ENCODE measurements at regions not wholly inside any gene's neighbourhood (a gene's known extent, or its start where the extent isn't known, plus 50 kb on each side); places are given as distances from the start of the nearest gene placed in this dataset.

DNA sequence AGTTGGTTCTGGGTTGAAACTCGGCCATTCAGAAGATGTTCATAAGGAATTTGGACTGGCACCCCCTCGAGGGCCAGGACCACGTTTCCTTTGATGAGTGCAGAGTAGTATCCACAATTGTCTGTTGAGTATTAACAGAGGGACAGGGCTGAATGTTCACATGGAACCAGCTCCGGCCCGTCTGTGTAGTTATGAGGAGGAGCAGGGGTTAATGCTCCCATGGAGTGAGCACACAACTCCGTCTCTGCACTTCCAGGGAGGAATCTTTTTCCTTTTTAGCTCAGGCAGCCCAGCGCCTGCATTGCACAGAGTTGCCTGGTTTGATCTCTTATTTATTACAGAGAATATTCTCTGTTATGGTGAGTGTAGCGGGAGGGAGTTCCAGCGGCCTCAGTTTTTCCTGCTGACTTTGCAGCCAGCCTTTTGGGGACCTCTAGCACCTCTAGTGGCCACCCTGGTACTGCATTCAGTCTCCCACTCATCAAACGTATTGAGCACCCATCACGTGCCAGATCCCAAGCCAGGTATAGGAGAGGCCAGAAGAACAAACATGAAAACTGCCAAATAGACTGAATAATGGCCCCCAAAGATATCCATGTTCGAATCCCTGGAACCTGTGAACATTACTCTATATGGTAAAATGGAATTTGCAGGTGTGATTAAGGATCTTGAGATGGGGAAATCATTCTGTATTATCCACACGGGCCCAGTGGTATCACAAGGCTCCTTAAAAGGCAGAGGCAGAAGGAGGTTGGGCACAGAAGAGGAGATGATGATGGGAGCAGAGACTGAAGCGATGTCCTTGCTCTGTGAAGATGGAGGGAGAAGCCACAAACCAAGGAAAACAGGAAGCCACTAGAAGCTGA is 167.7 kb upstream of the CSF3R start:
- peak; percentile 82 for ATAC-seq

DNA sequence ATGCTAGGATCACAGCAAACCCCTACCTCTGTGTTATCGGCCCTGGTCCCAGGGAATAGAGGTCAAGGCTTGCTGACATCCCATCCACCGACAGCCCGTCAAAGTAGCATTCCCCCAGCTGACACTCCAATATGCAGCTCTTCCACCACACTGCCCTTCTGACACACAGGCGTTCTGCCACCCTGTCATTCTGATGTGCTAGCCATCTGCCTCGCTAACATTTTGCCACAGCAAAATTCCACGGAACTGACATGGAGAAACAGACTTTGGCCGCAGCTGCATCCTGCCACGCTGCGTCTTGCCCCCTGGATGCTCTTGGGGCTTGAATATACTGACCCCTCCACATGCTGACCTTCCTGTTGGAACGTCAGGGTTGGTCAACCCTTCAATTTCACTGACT is 163.2 kb upstream of the CSF3R start:
- TF ChIP-seq, protein P1, sequence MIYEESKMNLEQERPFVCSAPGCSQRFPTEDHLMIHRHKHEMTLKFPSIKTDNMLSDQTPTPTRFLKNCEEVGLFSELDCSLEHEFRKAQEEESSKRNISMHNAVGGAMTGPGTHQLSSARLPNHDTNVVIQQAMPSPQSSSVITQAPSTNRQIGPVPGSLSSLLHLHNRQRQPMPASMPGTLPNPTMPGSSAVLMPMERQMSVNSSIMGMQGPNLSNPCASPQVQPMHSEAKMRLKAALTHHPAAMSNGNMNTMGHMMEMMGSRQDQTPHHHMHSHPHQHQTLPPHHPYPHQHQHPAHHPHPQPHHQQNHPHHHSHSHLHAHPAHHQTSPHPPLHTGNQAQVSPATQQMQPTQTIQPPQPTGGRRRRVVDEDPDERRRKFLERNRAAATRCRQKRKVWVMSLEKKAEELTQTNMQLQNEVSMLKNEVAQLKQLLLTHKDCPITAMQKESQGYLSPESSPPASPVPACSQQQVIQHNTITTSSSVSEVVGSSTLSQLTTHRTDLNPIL (CRISPR knock-in tag; IDR thresholded peaks at IDR 0.05; ENCODE audit: low read depth), result no peak
- no peak for TF ChIP-seq PPARA (CRISPR knock-in tag; IDR thresholded peaks at IDR 0.05; ENCODE audit: borderline replicate concordance)
- TF ChIP-seq GLIS3 (CRISPR knock-in tag; IDR thresholded peaks at IDR 0.05), result no peak
- TF ChIP-seq, protein P2, sequence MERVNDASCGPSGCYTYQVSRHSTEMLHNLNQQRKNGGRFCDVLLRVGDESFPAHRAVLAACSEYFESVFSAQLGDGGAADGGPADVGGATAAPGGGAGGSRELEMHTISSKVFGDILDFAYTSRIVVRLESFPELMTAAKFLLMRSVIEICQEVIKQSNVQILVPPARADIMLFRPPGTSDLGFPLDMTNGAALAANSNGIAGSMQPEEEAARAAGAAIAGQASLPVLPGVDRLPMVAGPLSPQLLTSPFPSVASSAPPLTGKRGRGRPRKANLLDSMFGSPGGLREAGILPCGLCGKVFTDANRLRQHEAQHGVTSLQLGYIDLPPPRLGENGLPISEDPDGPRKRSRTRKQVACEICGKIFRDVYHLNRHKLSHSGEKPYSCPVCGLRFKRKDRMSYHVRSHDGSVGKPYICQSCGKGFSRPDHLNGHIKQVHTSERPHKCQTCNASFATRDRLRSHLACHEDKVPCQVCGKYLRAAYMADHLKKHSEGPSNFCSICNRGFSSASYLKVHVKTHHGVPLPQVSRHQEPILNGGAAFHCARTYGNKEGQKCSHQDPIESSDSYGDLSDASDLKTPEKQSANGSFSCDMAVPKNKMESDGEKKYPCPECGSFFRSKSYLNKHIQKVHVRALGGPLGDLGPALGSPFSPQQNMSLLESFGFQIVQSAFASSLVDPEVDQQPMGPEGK (CRISPR knock-in tag; IDR thresholded peaks at IDR 0.05; ENCODE audit: borderline replicate concordance), result no peak
- TF ChIP-seq ZNF8 (CRISPR knock-in tag; IDR thresholded peaks at IDR 0.05), result no peak
- TF ChIP-seq ESRRG (CRISPR knock-in tag; IDR thresholded peaks at IDR 0.05), result no peak
- no peak for TF ChIP-seq CSDC2 (CRISPR knock-in tag; IDR thresholded peaks at IDR 0.05)
- no peak for TF ChIP-seq ARNTL (CRISPR knock-in tag; IDR thresholded peaks at IDR 0.05; ENCODE audit: borderline replicate concordance, low read depth)
- no peak for TF ChIP-seq RARB (CRISPR knock-in tag; IDR thresholded peaks at IDR 0.05)
- TF ChIP-seq ZNF565 (CRISPR knock-in tag; conservative IDR thresholded peaks at IDR 0.05; ENCODE audit: low read depth), result no peak
- no peak for TF ChIP-seq ZFP3 (CRISPR knock-in tag; IDR thresholded peaks at IDR 0.05)
- TF ChIP-seq TOX (CRISPR knock-in tag; IDR thresholded peaks at IDR 0.05; ENCODE audit: borderline replicate concordance), result no peak
- TF ChIP-seq TCF4 (CRISPR knock-in tag; IDR thresholded peaks at IDR 0.05; ENCODE audit: borderline replicate concordance), result no peak
- no peak for TF ChIP-seq ISL1 (CRISPR knock-in tag; IDR thresholded peaks at IDR 0.05)
- TF ChIP-seq ZC3H10 (CRISPR knock-in tag; IDR thresholded peaks at IDR 0.05), result no peak
- no peak for TF ChIP-seq OSR1 (CRISPR knock-in tag; IDR thresholded peaks at IDR 0.05)
- TF ChIP-seq, protein P3, sequence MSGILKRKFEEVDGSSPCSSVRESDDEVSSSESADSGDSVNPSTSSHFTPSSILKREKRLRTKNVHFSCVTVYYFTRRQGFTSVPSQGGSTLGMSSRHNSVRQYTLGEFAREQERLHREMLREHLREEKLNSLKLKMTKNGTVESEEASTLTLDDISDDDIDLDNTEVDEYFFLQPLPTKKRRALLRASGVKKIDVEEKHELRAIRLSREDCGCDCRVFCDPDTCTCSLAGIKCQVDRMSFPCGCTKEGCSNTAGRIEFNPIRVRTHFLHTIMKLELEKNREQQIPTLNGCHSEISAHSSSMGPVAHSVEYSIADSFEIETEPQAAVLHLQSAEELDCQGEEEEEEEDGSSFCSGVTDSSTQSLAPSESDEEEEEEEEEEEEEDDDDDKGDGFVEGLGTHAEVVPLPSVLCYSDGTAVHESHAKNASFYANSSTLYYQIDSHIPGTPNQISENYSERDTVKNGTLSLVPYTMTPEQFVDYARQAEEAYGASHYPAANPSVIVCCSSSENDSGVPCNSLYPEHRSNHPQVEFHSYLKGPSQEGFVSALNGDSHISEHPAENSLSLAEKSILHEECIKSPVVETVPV (CRISPR knock-in tag; IDR thresholded peaks at IDR 0.05), result no peak
- no peak for TF ChIP-seq ZFP30 (CRISPR knock-in tag; IDR thresholded peaks at IDR 0.05)
- no peak for TF ChIP-seq SNAI2 (CRISPR knock-in tag; IDR thresholded peaks at IDR 0.05)
- no peak for ATAC-seq

More for the DNA sequence above, 167.7 kb upstream of the CSF3R start:
- TF ChIP-seq CSDC2 (CRISPR knock-in tag; IDR thresholded peaks at IDR 0.05) (no peak), ARNTL (CRISPR knock-in tag; IDR thresholded peaks at IDR 0.05; ENCODE audit: borderline replicate concordance, low read depth) (no peak), ESRRG (CRISPR knock-in tag; IDR thresholded peaks at IDR 0.05) (no peak), ZC3H10 (CRISPR knock-in tag; IDR thresholded peaks at IDR 0.05) (no peak), ZNF70 (CRISPR knock-in tag; IDR thresholded peaks at IDR 0.05) (no peak), TOX (CRISPR knock-in tag; IDR thresholded peaks at IDR 0.05; ENCODE audit: borderline replicate concordance) (no peak), ZNF8 (CRISPR knock-in tag; IDR thresholded peaks at IDR 0.05) (no peak), SNAI2 (CRISPR knock-in tag; IDR thresholded peaks at IDR 0.05) (no peak), PPARA (CRISPR knock-in tag; IDR thresholded peaks at IDR 0.05; ENCODE audit: borderline replicate concordance) (no peak), RARB (CRISPR knock-in tag; IDR thresholded peaks at IDR 0.05) (no peak), ZNF565 (CRISPR knock-in tag; conservative IDR thresholded peaks at IDR 0.05; ENCODE audit: low read depth) (no peak)
- TF ChIP-seq, protein P4, sequence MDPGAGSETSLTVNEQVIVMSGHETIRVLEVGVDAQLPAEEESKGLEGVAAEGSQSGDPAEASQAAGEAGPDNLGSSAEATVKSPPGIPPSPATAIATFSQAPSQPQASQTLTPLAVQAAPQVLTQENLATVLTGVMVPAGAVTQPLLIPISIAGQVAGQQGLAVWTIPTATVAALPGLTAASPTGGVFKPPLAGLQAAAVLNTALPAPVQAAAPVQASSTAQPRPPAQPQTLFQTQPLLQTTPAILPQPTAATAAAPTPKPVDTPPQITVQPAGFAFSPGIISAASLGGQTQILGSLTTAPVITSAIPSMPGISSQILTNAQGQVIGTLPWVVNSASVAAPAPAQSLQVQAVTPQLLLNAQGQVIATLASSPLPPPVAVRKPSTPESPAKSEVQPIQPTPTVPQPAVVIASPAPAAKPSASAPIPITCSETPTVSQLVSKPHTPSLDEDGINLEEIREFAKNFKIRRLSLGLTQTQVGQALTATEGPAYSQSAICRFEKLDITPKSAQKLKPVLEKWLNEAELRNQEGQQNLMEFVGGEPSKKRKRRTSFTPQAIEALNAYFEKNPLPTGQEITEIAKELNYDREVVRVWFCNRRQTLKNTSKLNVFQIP (CRISPR knock-in tag; IDR thresholded peaks at IDR 0.05; ENCODE audit: borderline replicate concordance, low read depth), result no peak
- TF ChIP-seq, protein P2 (CRISPR knock-in tag; IDR thresholded peaks at IDR 0.05; ENCODE audit: borderline replicate concordance), result no peak
- TF ChIP-seq, protein P3 (CRISPR knock-in tag; IDR thresholded peaks at IDR 0.05), result no peak
